Prostate gland (tissue), 2 donors: ENCODE measurements at regions not wholly inside any gene's neighbourhood (a gene's known extent, or its start where the extent isn't known, plus 50 kb on each side); places are given as distances from the start of the nearest gene placed in this dataset.

Experiments
- DNase-seq: peaks from one replicate; pipeline ENCODE4 v3.0.0-alpha.2; 2019; ENCODE audit warnings: low spot score
- H3K27ac ChIP-seq, 2 donors: fragments of 200-600 bp; sonication (generic); 2 replicates each; pipeline ENCODE4 v1.5.1; 2017 to 2019
- H3K27me3 ChIP-seq: fragments of 200-600 bp; sonication (generic); replicated peaks from 2 replicates; pipeline ENCODE4 v1.5.1; 2019; ENCODE audit not compliant: insufficient read depth
- H3K36me3 ChIP-seq, 2 donors: fragments of 200-600 bp; sonication (generic); 1 replicate in 1 of 2; 2 replicates in 1 of 2; pipeline versions ENCODE4 v1.5.1 to v1.8.1; 2017 to 2019
- H3K4me1 ChIP-seq: fragments of 200-600 bp; sonication (generic); replicated peaks from 2 replicates; pipeline ENCODE4 v1.5.1; 2019
- H3K4me3 ChIP-seq, 2 donors: fragments of 200-600 bp; sonication (generic); 2 replicates each; pipeline ENCODE4 v1.5.1; 2017 to 2019
- H3K9me3 ChIP-seq: fragments of 200-600 bp; sonication (generic); 2 replicates; pipeline ENCODE4 v1.5.1; 2017
- POLR2A ChIP-seq: fragments of 450-650 bp; IDR thresholded peaks from one replicate; pipeline ENCODE4 v1.6.1; 2016; ENCODE audit warnings: antibody characterized with exemption, mild to moderate bottlenecking
- POLR2AphosphoS5 ChIP-seq: sonication (generic); formaldehyde crosslinking; IDR thresholded peaks from one replicate; pipeline ENCODE4 v1.6.1; 2017; ENCODE audit warnings: antibody characterized with exemption
- WGBS: methylation state at CpG from one replicate; pipeline ENCODE4 v1.1.5; 2018; 5-methylcytosine and 5-hydroxymethylcytosine counted together
- intact Hi-C: fragments of 100-400 bp; cut with DNase I; formaldehyde crosslinking; loops from one replicate; pipeline ENCODE4 v1.14.2; 2022
- TF ChIP-seq, protein P1 (sequence below), 4 experiments: fragments of 200-600 bp in 2 of 4; fragments of 450-650 bp in 2 of 4; sonication (generic) in 2 of 4; IDR thresholded peaks; 1 replicate in 3 of 4; 2 replicates in 1 of 4; pipeline ENCODE4 v1.5.1; 2016 to 2019; ENCODE audit warnings: antibody characterized with exemption in 4 of 4, mild to moderate bottlenecking in 2 of 4, moderate library complexity in 2 of 4

DNA sequence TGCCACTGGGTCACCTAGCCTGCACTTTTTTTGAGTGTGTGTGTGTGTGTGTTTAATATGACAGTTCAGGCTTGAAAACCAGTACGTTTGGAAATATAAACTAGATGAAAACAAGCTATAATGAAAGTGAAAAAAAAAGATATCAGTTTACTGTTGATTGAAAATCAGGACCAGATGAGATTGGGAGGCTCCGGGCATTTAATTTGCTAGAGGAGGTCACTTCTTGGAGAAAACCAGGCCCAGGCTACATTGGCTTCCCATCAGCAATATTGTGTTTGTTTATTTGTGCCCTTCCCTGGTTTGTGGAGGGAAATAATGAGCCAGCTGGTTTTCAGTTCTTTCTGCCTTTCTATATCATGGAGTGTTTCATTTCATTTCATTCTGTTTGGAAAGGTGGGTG lies 246.6 kb upstream of the JAG1 start:
- no peak for DNase-seq
- Histone ChIP-seq H3K27me3 (no peaks in the 10 kb centered on the region), H3K27ac (no peak overlapping the region), H3K36me3 (no peaks in the 10 kb centered on the region), H3K4me3 (no peak overlapping the region), H3K4me1 (no peaks in the 10 kb centered on the region), H3K9me3 (no peaks in the 10 kb centered on the region)
- 69% methylated on average over 2 of the region's 2 CpGs for WGBS
- intact Hi-C loops = loop anchor here (10.0 kb wide), 2 partner anchors 64 to 66 kb away; no protein-coding TSS in a partner anchor
- TF ChIP-seq, protein P1, sequence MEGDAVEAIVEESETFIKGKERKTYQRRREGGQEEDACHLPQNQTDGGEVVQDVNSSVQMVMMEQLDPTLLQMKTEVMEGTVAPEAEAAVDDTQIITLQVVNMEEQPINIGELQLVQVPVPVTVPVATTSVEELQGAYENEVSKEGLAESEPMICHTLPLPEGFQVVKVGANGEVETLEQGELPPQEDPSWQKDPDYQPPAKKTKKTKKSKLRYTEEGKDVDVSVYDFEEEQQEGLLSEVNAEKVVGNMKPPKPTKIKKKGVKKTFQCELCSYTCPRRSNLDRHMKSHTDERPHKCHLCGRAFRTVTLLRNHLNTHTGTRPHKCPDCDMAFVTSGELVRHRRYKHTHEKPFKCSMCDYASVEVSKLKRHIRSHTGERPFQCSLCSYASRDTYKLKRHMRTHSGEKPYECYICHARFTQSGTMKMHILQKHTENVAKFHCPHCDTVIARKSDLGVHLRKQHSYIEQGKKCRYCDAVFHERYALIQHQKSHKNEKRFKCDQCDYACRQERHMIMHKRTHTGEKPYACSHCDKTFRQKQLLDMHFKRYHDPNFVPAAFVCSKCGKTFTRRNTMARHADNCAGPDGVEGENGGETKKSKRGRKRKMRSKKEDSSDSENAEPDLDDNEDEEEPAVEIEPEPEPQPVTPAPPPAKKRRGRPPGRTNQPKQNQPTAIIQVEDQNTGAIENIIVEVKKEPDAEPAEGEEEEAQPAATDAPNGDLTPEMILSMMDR (IDR thresholded peaks at IDR 0.05) = no peak
- no peak for TF ChIP-seq POLR2A
- no peak for TF ChIP-seq POLR2AphosphoS5

DNA sequence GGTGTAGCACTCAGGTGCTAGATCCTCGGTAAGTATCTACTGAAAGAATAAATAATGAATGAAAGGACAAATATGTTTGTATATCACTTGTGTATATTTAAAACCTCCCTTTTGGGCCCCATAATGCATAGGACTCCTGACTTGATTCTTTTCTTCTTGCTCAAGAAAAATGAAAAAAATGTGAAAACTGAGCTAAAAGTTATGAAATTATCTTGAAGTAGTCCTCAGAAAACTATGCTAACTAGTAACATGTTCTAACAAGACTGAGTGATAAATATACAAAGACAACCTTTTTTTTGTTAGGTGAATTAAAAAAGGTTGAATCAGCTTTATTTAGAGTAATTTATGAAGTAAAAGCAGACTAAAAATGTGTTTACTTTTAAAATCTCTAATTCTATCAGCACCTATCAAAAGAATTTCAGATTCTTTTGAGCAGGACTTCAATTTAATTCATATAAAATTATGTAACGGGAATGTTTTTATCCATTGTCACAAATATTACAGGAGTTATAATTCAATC lies 247.8 kb upstream of the JAG1 start:
- 83% methylated on average over 2 of the region's 2 CpGs for WGBS
- no peaks in the 10 kb centered on the region for H3K9me3 ChIP-seq
- H3K27me3 ChIP-seq = no peaks in the 10 kb centered on the region
- H3K4me3 ChIP-seq = no peak overlapping the region
- H3K4me1 ChIP-seq = no peaks in the 10 kb centered on the region
- no peaks in the 10 kb centered on the region for H3K36me3 ChIP-seq
- intact Hi-C loops = loop anchor here (10.0 kb wide), 2 partner anchors 63 to 67 kb away; no protein-coding TSS in a partner anchor
- DNase-seq = no peak
- TF ChIP-seq, protein P1 (IDR thresholded peaks at IDR 0.05) = no peak
- TF ChIP-seq POLR2AphosphoS5 (no peak), POLR2A (no peak)
- no peak overlapping the region for H3K27ac ChIP-seq

GRCh38 chr20:10922506-10922905 lies 248.7 kb upstream of the JAG1 start:
- no peaks in the 10 kb centered on the region for H3K4me1 ChIP-seq
- no peaks in the 10 kb centered on the region for H3K36me3 ChIP-seq
- intact Hi-C loops = loop anchor here (10.0 kb wide), 2 partner anchors 62 to 68 kb away; no protein-coding TSS in a partner anchor
- DNase-seq = no peak
- no peak overlapping the region for H3K27ac ChIP-seq
- no peaks in the 10 kb centered on the region for H3K9me3 ChIP-seq
- H3K4me3 ChIP-seq = no peak overlapping the region
- TF ChIP-seq POLR2AphosphoS5 = no peak
- WGBS = 35% methylated on average over 1 of the region's 1 CpG
- no peaks in the 10 kb centered on the region for H3K27me3 ChIP-seq

GRCh38 chr20:10922941-10923340 lies 249.1 kb upstream of the JAG1 start:
- Histone ChIP-seq H3K9me3 (no peaks in the 10 kb centered on the region), H3K27me3 (no peaks in the 10 kb centered on the region), H3K4me3 (no peak overlapping the region), H3K4me1 (no peaks in the 10 kb centered on the region), H3K36me3 (no peaks in the 10 kb centered on the region), H3K27ac (no peak overlapping the region)
- no peak for DNase-seq
- 43% methylated on average over 6 of the region's 6 CpGs for WGBS
- intact Hi-C loops = loop anchor here (10.0 kb wide), 2 partner anchors 62 to 68 kb away; no protein-coding TSS in a partner anchor
- TF ChIP-seq, protein P1 (IDR thresholded peaks at IDR 0.05) = no peak
- no peak for TF ChIP-seq POLR2A
- TF ChIP-seq POLR2AphosphoS5 = no peak

GRCh38 chr20:10924644-10925201 lies 250.9 kb upstream of the JAG1 start:
- 59% methylated on average over 1 of the region's 1 CpG for WGBS
- intact Hi-C loops = loop anchor here (10.0 kb wide), 2 partner anchors 60 to 70 kb away; no protein-coding TSS in a partner anchor
- no peaks in the 10 kb centered on the region for H3K9me3 ChIP-seq
- H3K27ac ChIP-seq = no peak overlapping the region
- no peak for DNase-seq
- peaks cover 11% of the 10 kb centered on the region for H3K4me1 ChIP-seq
- no peak overlapping the region for H3K4me3 ChIP-seq
- no peaks in the 10 kb centered on the region for H3K27me3 ChIP-seq
- TF ChIP-seq POLR2A (no peak), POLR2AphosphoS5 (peak; percentile 44)
- no peaks in the 10 kb centered on the region for H3K36me3 ChIP-seq

- no peak for DNase-seq
- Histone ChIP-seq H3K4me3 (no peak overlapping the region), H3K9me3 (no peaks in the 10 kb centered on the region), H3K36me3 (no peaks in the 10 kb centered on the region), H3K4me1 (peaks cover 11% of the 10 kb centered on the region), H3K27me3 (no peaks in the 10 kb centered on the region), H3K27ac (no peak overlapping the region)
- intact Hi-C loops = loop anchor here (10.0 kb wide), 2 partner anchors 59 to 71 kb away; no protein-coding TSS in a partner anchor
- TF ChIP-seq POLR2AphosphoS5 (no peak), POLR2A (no peak)
- TF ChIP-seq, protein P1 (IDR thresholded peaks at IDR 0.05) = no peak
- 61% methylated on average over 3 of the region's 3 CpGs for WGBS
These were observed 252.0 kb upstream of the JAG1 start for GRCh38 chr20:10925767-10926166.
